ENCODE measurements at regions not wholly inside any gene's neighbourhood (a gene's known extent, or its start where the extent isn't known, plus 50 kb on each side); places are given as distances from the start of the nearest gene placed in this dataset.

GRCh38 chr14:100409651-100410050 is 86.5 kb downstream of the SLC25A47 start:
- no peaks in the 10 kb centered on the region for H3K36me3 ChIP-seq (ENCODE audit: insufficient read depth)
- no peaks in the 10 kb centered on the region for H3K27me3 ChIP-seq (ENCODE audit: insufficient read depth, low read depth)
- no peaks in the 10 kb centered on the region for H3K4me1 ChIP-seq (ENCODE audit: low read depth, poor library complexity, severe bottlenecking)
- H3K9ac ChIP-seq = no peak overlapping the region
- H3K4me2 ChIP-seq = no peak overlapping the region
- no peak overlapping the region for H2AFZ ChIP-seq (ENCODE audit: low read depth)
- no peaks in the 10 kb centered on the region for H3K79me2 ChIP-seq (ENCODE audit: insufficient read depth, low read depth)
- no peak overlapping the region for H3K27ac ChIP-seq
- TF ChIP-seq, protein P1, sequence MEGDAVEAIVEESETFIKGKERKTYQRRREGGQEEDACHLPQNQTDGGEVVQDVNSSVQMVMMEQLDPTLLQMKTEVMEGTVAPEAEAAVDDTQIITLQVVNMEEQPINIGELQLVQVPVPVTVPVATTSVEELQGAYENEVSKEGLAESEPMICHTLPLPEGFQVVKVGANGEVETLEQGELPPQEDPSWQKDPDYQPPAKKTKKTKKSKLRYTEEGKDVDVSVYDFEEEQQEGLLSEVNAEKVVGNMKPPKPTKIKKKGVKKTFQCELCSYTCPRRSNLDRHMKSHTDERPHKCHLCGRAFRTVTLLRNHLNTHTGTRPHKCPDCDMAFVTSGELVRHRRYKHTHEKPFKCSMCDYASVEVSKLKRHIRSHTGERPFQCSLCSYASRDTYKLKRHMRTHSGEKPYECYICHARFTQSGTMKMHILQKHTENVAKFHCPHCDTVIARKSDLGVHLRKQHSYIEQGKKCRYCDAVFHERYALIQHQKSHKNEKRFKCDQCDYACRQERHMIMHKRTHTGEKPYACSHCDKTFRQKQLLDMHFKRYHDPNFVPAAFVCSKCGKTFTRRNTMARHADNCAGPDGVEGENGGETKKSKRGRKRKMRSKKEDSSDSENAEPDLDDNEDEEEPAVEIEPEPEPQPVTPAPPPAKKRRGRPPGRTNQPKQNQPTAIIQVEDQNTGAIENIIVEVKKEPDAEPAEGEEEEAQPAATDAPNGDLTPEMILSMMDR (conservative IDR thresholded peaks at IDR 0.05; ENCODE audit: low read depth, low read length) = no peak
- H3K4me3 ChIP-seq (IDR thresholded peaks at IDR 0.05; ENCODE audit: insufficient read depth, low read depth, low read length) = no peak overlapping the region
- no peaks in the 10 kb centered on the region for H4K20me1 ChIP-seq (ENCODE audit: insufficient read depth)

- H3K4me1 ChIP-seq (ENCODE audit: low read depth, poor library complexity, severe bottlenecking) = no peaks in the 10 kb centered on the region
- H3K4me2 ChIP-seq = no peak overlapping the region
- no peaks in the 10 kb centered on the region for H3K36me3 ChIP-seq (ENCODE audit: insufficient read depth)
- no peak overlapping the region for H3K27ac ChIP-seq
- H3K9ac ChIP-seq = no peak overlapping the region
- no peak overlapping the region for H2AFZ ChIP-seq (ENCODE audit: low read depth)
- H4K20me1 ChIP-seq (ENCODE audit: insufficient read depth) = no peaks in the 10 kb centered on the region
- no peaks in the 10 kb centered on the region for H3K79me2 ChIP-seq (ENCODE audit: insufficient read depth, low read depth)
- H3K27me3 ChIP-seq (ENCODE audit: insufficient read depth, low read depth) = no peaks in the 10 kb centered on the region
- no peak overlapping the region for H3K4me3 ChIP-seq (IDR thresholded peaks at IDR 0.05; ENCODE audit: insufficient read depth, low read depth, low read length)
- TF ChIP-seq, protein P1 (conservative IDR thresholded peaks at IDR 0.05; ENCODE audit: low read depth, low read length) = no peak
Observed at GRCh38 chr14:100410056-100410565, 87.0 kb downstream of the SLC25A47 start.

- Histone ChIP-seq H3K9ac (no peak overlapping the region), H4K20me1 (ENCODE audit: insufficient read depth) (no peaks in the 10 kb centered on the region), H3K27ac (no peak overlapping the region), H3K79me2 (ENCODE audit: insufficient read depth, low read depth) (no peaks in the 10 kb centered on the region), H3K4me1 (ENCODE audit: low read depth, poor library complexity, severe bottlenecking) (no peaks in the 10 kb centered on the region), H3K27me3 (ENCODE audit: insufficient read depth, low read depth) (no peaks in the 10 kb centered on the region), H2AFZ (ENCODE audit: low read depth) (no peak overlapping the region), H3K4me3 (IDR thresholded peaks at IDR 0.05; ENCODE audit: insufficient read depth, low read depth, low read length) (no peak overlapping the region), H3K36me3 (ENCODE audit: insufficient read depth) (no peaks in the 10 kb centered on the region), H3K4me2 (no peak overlapping the region)
- TF ChIP-seq, protein P1 (conservative IDR thresholded peaks at IDR 0.05; ENCODE audit: low read depth, low read length) = no peak
Observed at GRCh38 chr14:100413699-100414098, 90.6 kb downstream of the SLC25A47 start.

DNA sequence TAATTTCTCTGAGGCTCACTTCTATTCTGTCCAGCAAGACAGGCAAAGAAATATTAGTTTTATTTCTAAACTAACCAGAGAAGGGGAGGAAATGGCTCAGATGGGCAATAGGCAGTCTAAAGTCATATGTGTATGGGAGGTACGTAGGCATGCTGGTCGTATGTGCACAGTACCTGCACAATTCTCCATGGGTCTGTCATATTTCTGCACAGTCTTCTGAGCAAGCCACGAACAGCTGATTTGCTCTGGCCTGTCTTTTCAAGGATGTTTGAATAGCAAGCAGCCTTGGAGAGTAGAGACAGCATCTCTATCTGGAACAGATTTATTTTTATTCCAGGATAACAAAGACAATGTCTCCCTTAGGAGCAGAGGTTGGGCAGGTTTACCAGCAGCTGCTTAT is 92.1 kb downstream of the SLC25A47 start:
- no peak overlapping the region for H3K9ac ChIP-seq
- H4K20me1 ChIP-seq (ENCODE audit: insufficient read depth) = no peaks in the 10 kb centered on the region
- H3K79me2 ChIP-seq (ENCODE audit: insufficient read depth, low read depth) = no peaks in the 10 kb centered on the region
- H2AFZ ChIP-seq (ENCODE audit: low read depth) = no peak overlapping the region
- H3K4me1 ChIP-seq (ENCODE audit: low read depth, poor library complexity, severe bottlenecking) = no peaks in the 10 kb centered on the region
- H3K36me3 ChIP-seq (ENCODE audit: insufficient read depth) = no peaks in the 10 kb centered on the region
- no peaks in the 10 kb centered on the region for H3K27me3 ChIP-seq (ENCODE audit: insufficient read depth, low read depth)
- TF ChIP-seq, protein P1 (conservative IDR thresholded peaks at IDR 0.05; ENCODE audit: low read depth, low read length) = no peak
- no peak overlapping the region for H3K4me2 ChIP-seq
- H3K4me3 ChIP-seq (IDR thresholded peaks at IDR 0.05; ENCODE audit: insufficient read depth, low read depth, low read length) = no peak overlapping the region
- H3K27ac ChIP-seq = no peak overlapping the region

Data from KMS-11 (cell line).